ENCODE measurements at regions not wholly inside any gene's neighbourhood (a gene's known extent, or its start where the extent isn't known, plus 50 kb on each side); places are given as distances from the start of the nearest gene placed in this dataset.

- Mint-ChIP-seq H3K27ac (no peak overlapping the region), H3K4me1 (peaks cover 3% of the 10 kb centered on the region), H3K4me3 (no peak overlapping the region), H3K27me3 (ENCODE audit: low read depth) (no peaks in the 10 kb centered on the region), H3K36me3 (no peaks in the 10 kb centered on the region), H3K9me3 (no peaks in the 10 kb centered on the region)
- TF ChIP-seq SMAD3 (CRISPR knock-in tag; IDR thresholded peaks at IDR 0.05; ENCODE audit: borderline replicate concordance) (no peak), ZNF281 (CRISPR knock-in tag; IDR thresholded peaks at IDR 0.05) (no peak), ZNF396 (CRISPR knock-in tag; IDR thresholded peaks at IDR 0.05; ENCODE audit: borderline replicate concordance) (no peak)
- TF ChIP-seq, protein P1, sequence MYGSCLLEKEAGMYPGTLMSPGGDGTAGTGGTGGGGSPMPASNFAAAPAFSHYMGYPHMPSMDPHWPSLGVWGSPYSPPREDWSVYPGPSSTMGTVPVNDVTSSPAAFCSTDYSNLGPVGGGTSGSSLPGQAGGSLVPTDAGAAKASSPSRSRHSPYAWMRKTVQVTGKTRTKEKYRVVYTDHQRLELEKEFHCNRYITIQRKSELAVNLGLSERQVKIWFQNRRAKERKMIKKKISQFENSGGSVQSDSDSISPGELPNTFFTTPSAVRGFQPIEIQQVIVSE (CRISPR knock-in tag; IDR thresholded peaks at IDR 0.05; ENCODE audit: borderline replicate concordance) = no peak
- no peak for DNase-seq (ENCODE audit: low spot score)
- CTCF ChIA-PET = no interaction called here
- POLR2A ChIA-PET = no interaction called here
- no peak for ATAC-seq
Measured at GRCh38 chr2:35830833-35831232, 524.7 kb upstream of the CRIM1 start.

DNA sequence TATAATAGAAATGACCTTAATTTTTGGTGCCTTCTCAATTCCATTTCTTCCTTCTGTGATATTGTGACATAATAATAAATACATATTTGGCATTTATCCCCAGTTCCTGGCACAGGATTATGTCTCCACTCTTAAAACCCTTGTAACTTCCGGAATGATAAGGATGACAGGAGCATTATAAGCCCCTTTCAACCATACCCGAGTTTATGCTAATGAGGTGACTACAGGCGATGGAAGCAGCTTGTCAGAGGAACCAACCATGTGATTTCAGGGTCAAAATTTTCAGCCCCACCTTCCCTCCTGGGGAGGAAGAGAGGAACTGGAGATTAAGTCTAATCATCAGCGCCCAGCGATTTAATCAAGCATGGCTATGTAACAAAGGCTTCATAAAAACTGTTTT lies 528.5 kb upstream of the CRIM1 start:
- H3K27ac Mint-ChIP-seq = no peak overlapping the region
- DNase-seq (ENCODE audit: low spot score) = no peak
- TF ChIP-seq OVOL2 (CRISPR knock-in tag; IDR thresholded peaks at IDR 0.05; ENCODE audit: borderline replicate concordance) (no peak), ZNF263 (CRISPR knock-in tag; IDR thresholded peaks at IDR 0.05; ENCODE audit: low read depth) (no peak), ZNF138 (CRISPR knock-in tag; conservative IDR thresholded peaks at IDR 0.05) (no peak)
- TF ChIP-seq, protein P2, sequence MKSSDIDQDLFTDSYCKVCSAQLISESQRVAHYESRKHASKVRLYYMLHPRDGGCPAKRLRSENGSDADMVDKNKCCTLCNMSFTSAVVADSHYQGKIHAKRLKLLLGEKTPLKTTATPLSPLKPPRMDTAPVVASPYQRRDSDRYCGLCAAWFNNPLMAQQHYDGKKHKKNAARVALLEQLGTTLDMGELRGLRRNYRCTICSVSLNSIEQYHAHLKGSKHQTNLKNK (CRISPR knock-in tag; IDR thresholded peaks at IDR 0.05) = no peak
- TF ChIP-seq, protein P3, sequence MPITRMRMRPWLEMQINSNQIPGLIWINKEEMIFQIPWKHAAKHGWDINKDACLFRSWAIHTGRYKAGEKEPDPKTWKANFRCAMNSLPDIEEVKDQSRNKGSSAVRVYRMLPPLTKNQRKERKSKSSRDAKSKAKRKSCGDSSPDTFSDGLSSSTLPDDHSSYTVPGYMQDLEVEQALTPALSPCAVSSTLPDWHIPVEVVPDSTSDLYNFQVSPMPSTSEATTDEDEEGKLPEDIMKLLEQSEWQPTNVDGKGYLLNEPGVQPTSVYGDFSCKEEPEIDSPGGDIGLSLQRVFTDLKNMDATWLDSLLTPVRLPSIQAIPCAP (CRISPR knock-in tag; IDR thresholded peaks at IDR 0.05) = no peak
- H3K36me3 Mint-ChIP-seq = no peaks in the 10 kb centered on the region
- H3K4me1 Mint-ChIP-seq = peaks cover 39% of the 10 kb centered on the region
- peaks cover 3% of the 10 kb centered on the region; the same call in 1 of the 2 replicates for H3K27me3 Mint-ChIP-seq (ENCODE audit: low read depth)
- ChIA-PET CTCF (no interaction called here), POLR2A (no interaction called here)
- H3K9me3 Mint-ChIP-seq = no peaks in the 10 kb centered on the region
- ATAC-seq = no peak
- H3K4me3 Mint-ChIP-seq = no peak overlapping the region

DNA sequence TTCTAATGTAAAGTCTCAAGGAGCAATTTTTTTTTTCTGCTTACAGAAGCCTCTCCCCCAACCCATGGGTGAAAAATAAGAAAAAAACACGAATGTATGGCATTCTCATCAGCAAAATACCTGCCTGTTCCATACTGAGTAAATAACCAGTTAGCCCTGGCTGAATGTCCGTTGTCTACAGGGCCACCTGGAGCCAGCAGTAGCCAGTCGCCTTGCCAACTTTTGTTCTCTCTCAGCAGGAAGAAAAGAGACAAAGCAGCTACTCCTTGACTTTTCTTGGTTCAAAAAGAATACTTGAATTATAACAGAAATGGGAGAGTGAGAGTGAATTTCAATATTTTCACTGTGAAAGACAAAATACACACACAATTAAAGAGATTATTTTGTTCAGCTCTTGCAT lies 532.9 kb upstream of the CRIM1 start:
- Mint-ChIP-seq H3K4me3 (0 out of 2 replicates have a peak overlapping the region, but pooled peaks have one; percentile 1), H3K36me3 (no peaks in the 10 kb centered on the region), H3K27ac (peak overlapping the region; percentile 86), H3K27me3 (ENCODE audit: low read depth) (peaks cover 3% of the 10 kb centered on the region; the same call in 1 of the 2 replicates), H3K4me1 (peaks cover 70% of the 10 kb centered on the region), H3K9me3 (no peaks in the 10 kb centered on the region)
- POLR2A ChIA-PET = no interaction called here
- ATAC-seq (peak; percentile 57), DNase-seq (ENCODE audit: low spot score) (peak; percentile 30)
- TF ChIP-seq ZNF317 (CRISPR knock-in tag; IDR thresholded peaks at IDR 0.05; ENCODE audit: borderline replicate concordance, low read depth) (peak; percentile 97), JAZF1 (CRISPR knock-in tag; IDR thresholded peaks at IDR 0.05) (no peak), GTF2I (CRISPR knock-in tag; conservative IDR thresholded peaks at IDR 0.05) (no peak), ETV6 (CRISPR knock-in tag; IDR thresholded peaks at IDR 0.05) (no peak), ZNF423 (CRISPR knock-in tag; IDR thresholded peaks at IDR 0.05) (peak; percentile 25; the same call in 1 of the 2 replicates)
- CTCF ChIA-PET = no interaction called here

DNA sequence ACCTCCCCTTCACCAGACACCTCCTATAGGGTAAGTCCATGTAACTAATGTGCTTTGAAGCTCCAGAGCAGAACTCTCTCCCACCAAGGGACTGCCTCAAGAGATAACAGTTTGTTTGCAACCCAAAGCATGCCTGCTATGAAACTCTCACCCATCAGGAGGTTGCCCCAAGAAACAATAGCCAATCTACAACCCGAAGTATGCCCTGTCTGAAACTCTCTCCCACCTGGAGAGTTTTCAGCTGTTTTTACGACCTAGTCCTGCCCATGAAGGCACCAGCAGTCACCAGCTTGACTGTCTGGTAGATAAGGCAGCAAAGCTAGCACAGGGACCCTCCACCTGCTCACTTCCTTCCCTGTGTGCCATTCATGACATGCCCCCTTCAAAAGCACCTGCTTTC lies 533.9 kb upstream of the CRIM1 start:
- Mint-ChIP-seq H3K9me3 (no peaks in the 10 kb centered on the region), H3K4me3 (no peak overlapping the region), H3K4me1 (peaks cover 69% of the 10 kb centered on the region), H3K27ac (peak overlapping the region; percentile 93), H3K36me3 (no peaks in the 10 kb centered on the region), H3K27me3 (ENCODE audit: low read depth) (peaks cover 3% of the 10 kb centered on the region; the same call in 1 of the 2 replicates)
- DNase-seq (ENCODE audit: low spot score) = no peak
- ATAC-seq = peak; percentile 87
- ChIA-PET CTCF (interaction anchor here (0.8 kb wide), 1 partner anchor 406 kb away, joined by 3 read pairs; no protein-coding TSS in a partner anchor), POLR2A (interaction anchor here (0.6 kb wide), 1 partner anchor 1187 kb away, joined by 5 read pairs; no protein-coding TSS in a partner anchor)
- TF ChIP-seq, protein P4, sequence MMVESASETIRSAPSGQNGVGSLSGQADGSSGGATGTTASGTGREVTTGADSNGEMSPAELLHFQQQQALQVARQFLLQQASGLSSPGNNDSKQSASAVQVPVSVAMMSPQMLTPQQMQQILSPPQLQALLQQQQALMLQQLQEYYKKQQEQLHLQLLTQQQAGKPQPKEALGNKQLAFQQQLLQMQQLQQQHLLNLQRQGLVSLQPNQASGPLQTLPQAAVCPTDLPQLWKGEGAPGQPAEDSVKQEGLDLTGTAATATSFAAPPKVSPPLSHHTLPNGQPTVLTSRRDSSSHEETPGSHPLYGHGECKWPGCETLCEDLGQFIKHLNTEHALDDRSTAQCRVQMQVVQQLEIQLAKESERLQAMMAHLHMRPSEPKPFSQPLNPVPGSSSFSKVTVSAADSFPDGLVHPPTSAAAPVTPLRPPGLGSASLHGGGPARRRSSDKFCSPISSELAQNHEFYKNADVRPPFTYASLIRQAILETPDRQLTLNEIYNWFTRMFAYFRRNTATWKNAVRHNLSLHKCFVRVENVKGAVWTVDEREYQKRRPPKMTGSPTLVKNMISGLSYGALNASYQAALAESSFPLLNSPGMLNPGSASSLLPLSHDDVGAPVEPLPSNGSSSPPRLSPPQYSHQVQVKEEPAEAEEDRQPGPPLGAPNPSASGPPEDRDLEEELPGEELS (CRISPR knock-in tag; IDR thresholded peaks at IDR 0.05) = peak; percentile 24; the same call in 1 of the 2 replicates
- TF ChIP-seq TEAD1 (CRISPR knock-in tag; IDR thresholded peaks at IDR 0.05) (0 out of 2 replicates have a peak, but pooled peaks have one; percentile 24), ZNF423 (CRISPR knock-in tag; IDR thresholded peaks at IDR 0.05) (peak; percentile 73), ETV6 (CRISPR knock-in tag; IDR thresholded peaks at IDR 0.05) (peak; percentile 73; the same call in 1 of the 2 replicates), ZBTB21 (CRISPR knock-in tag; IDR thresholded peaks at IDR 0.05; ENCODE audit: borderline replicate concordance) (no peak), EMX1 (CRISPR knock-in tag; IDR thresholded peaks at IDR 0.05) (no peak)
- TF ChIP-seq, protein P5, sequence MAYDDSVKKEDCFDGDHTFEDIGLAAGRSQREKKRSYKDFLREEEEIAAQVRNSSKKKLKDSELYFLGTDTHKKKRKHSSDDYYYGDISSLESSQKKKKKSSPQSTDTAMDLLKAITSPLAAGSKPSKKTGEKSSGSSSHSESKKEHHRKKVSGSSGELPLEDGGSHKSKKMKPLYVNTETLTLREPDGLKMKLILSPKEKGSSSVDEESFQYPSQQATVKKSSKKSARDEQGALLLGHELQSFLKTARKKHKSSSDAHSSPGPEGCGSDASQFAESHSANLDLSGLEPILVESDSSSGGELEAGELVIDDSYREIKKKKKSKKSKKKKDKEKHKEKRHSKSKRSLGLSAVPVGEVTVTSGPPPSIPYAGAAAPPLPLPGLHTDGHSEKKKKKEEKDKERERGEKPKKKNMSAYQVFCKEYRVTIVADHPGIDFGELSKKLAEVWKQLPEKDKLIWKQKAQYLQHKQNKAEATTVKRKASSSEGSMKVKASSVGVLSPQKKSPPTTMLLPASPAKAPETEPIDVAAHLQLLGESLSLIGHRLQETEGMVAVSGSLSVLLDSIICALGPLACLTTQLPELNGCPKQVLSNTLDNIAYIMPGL (CRISPR knock-in tag; IDR thresholded peaks at IDR 0.05) = no peak

All from WTC11 (cell line).